ENCODE measurements at regions not wholly inside any gene's neighbourhood (a gene's known extent, or its start where the extent isn't known, plus 50 kb on each side); places are given as distances from the start of the nearest gene placed in this dataset.
"Not testable (repeated sequence)": the region's sequence is repeated elsewhere in the genome, so short reads cannot be mapped to it uniquely, and the experiment has no call there.

DNA sequence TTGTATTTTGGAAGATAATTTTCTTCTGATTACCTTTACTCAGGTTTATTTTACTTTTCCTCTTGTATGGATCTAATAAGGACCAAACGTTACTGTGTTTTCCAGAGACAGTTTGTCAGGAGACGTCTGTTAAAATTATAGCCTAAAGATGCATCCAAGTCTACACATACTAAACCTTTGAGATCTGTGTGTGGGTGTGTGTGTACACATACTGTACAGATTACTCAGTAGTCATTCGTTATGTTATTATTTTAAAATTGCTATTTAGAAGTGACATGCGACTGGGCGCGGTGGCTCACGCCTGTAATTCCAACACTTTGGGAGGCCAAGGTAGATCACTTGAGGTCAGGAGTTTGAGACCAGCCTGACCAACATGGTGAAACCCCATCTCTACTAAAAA, 51.6 kb upstream of the CNTLN start:
- DNase-seq (ENCODE audit: low spot score) = no peak

DNA sequence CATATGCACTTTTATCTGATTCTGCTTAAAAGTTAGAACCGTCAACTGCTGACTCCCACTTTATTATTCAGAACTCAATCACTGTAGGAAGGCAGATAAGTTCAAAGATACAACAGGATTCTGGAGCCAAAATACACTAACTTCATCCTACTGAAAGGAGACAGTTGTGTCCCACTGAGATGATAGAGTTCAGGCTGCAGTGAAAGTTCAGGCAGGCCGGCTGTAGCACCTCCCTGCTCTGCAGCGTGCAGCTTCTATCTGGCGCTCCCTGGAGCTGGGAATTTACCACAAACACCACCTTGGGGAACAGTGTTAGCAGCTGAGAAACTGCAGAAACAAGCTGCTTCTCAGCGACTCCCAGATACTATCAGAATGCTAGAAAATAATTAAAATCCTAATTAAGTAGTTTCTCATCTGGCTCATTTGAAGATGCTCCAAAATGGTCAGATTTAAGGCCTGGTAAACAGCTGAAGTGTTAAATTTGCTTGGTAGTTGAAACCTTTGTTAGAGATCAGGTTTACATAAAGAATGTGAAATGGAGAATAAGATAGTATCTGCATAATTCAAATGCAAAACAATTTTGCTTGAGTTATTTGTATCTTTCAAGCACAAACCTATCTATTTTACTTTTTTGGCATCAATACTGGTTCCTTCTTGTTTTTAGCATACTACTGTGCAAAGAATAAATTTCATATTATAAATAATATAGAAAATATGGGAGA, 52.3 kb upstream of the CNTLN start:
- peak; percentile 83 for DNase-seq (ENCODE audit: low spot score)

DNA sequence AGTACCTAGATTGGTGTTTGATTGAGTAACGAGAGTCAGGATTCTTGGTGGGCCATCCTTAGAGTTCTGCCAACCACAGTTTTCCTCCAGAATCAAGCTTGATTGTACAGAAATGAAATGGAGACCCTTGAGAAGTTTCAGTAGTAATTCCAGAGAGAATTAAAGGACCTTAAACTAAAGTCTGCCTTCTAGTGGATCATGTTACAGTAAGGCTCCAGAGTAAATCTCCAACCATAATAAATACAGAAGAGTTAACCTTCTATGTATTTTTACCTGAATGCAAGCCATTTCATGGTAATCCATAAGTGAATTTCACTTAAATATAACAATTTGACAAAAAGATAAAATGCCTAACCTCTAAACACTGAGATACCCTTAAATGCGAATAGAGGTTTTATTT, 53.0 kb upstream of the CNTLN start:
- DNase-seq (ENCODE audit: low spot score) = peak; percentile 5

DNA sequence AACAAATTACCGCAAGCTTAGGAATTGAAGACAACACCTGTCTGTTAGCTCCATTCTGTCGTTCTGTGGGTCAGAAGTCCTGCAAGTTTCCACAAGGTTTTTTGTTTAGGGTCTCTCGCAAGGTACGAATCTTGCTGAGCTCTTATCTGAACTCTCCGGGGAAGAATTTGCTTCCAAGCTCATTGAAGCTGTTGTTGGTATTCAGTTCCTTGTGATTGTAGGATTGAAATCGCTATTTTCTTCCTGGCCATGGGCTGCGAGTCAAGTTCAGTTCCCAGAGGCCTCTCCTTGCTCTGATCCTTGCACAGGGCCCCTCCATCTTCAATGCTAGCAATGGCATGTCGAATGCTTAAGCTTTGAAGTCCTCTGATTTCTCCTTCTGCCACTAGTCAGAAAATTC, 53.5 kb upstream of the CNTLN start:
- no peak for DNase-seq (ENCODE audit: low spot score)

DNA sequence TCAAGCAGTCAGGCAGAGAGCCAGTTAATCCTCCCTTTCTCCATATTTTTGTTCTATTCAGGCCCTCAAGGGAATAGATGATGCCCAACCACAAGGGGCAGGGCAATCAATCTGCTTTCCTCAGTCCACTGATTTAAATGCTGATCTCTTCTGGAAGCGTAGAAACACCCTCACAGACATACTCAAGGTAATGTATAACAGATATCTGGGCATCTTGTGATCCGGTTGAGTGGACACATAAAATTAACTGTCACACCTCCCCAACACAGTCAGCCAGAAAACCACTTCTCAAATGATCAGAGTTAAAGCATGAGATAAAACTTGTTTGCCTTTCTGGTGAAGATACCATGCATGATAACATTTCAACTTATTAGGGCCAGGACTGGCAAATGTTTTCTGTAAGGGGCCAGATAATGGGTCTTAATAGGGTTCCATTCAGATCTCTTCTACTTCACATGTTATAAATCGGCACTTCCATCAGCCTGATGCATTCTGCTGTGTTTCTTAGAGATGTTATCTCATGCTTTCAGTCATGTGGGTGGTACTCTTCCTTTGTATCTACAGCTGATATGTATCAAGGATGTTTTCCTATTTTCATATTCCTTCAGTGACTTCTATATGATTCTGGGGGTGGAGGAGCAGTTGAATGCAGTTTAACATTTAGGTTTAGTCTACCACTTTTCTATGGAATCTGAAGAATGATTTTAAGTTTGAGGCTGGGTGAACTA, 58.9 kb upstream of the CNTLN start:
- no peak for DNase-seq (ENCODE audit: low spot score)

GRCh38 chr9:17075146-17075757, 59.6 kb upstream of the CNTLN start:
- DNase-seq (ENCODE audit: low spot score) = no peak

DNA sequence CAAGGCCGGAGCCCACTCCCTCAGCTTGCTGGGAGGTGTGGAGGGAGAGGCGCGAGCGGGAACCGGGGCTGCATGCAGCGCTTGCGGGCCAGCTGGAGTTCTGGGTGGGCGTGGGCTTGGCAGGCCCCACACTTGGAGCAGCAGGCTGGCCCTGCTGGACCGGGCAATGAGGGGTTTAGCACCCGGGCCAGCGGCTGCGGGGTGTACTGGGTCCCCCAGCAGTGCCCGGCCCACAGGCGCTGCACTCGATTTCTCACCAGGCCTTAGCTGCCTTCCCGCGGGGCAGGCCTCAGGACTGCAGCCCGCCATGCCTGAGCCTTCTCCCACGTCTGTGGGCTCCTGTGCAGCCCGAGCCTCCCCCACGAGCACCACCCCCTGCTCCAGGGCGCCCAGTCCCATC, 62.3 kb upstream of the CNTLN start:
- not testable (repeated sequence) for DNase-seq (ENCODE audit: low spot score)

DNA sequence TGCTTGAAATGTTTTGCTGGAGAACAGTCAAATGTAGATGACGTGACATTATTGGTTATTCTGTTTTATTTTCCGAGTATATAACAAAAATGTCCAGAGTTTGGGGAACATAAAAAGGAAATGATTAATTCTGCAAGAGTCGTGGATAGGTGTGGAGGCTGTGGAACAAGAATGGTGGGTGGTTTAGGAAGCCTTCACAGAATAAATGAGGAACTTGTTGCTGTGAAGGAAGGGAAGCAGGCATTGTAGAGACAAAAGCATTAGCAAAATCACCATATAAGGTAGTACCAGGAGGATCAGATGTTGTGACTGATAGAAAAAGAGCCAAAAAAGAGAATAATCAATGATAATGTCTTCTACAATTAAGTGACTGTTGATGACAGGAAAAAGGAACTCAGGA, 66.2 kb upstream of the CNTLN start:
- DNase-seq (ENCODE audit: low spot score) = no peak

DNA sequence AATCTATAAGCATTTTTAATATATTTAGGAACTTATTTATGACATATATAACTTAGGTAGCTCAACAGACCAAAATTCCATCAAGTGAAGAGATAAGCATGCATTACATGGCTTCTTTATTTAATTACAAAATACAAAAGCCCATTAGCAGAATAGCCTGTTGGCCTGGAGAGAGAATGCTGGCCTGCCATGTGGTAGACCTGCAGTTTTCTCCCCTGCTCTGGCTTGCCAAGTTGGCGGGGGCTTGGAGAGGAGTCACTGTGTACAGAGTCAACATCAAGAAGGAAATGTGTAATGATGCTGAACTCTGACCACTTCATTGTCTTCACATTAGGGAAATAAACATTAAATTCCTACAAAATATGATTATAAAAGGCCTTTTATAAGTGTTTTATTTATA, 69.8 kb upstream of the CNTLN start:
- DNase-seq (ENCODE audit: low spot score) = no peak

- DNase-seq (ENCODE audit: low spot score) = no peak
Observed at GRCh38 chr9:17064558-17064957, 70.3 kb upstream of the CNTLN start.

GRCh38 chr9:17063535-17064135, 71.2 kb upstream of the CNTLN start:
- DNase-seq (ENCODE audit: low spot score) = peak; percentile 31

DNA sequence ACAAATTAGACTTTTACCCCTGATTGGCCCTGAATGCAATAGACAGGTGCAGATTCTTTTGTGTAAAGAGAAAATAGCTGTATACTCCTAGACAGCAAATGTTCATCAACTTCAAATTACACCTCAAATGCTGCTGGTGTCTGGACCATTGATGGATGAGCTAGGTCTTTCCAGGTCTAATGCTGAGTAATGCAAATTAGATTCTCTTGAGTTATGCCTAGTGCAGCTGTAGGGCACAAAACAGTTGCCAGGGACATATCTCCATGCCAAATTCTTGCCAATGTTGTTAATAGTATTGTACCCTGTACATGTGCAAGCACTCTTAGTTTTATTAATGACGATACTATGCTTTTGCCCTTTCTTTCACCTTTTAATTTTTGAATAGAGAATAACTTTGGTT, 72.3 kb upstream of the CNTLN start:
- no peak for DNase-seq (ENCODE audit: low spot score)

DNA sequence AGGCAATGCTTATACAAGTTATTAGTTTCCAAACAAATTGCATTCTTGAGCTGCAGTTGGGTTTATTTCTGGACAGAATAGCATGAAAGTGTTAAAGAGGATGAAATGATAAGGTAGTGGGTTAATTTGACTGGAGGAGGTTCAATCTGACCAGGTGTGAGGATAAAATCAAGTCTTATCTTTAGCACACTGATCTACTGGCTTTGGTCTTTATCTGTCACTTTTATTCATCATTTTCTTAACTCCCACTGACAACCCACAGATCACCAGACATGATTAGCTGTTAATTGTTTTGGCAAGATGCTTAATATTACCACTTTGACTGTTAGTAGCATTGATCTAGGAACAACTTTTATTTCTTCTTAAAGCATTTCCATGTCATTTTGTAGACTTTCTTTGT, 74.4 kb upstream of the CNTLN start:
- DNase-seq (ENCODE audit: low spot score) = no peak

- DNase-seq (ENCODE audit: low spot score) = no peak
Observed at GRCh38 chr9:17059465-17059864, 75.4 kb upstream of the CNTLN start.

DNA sequence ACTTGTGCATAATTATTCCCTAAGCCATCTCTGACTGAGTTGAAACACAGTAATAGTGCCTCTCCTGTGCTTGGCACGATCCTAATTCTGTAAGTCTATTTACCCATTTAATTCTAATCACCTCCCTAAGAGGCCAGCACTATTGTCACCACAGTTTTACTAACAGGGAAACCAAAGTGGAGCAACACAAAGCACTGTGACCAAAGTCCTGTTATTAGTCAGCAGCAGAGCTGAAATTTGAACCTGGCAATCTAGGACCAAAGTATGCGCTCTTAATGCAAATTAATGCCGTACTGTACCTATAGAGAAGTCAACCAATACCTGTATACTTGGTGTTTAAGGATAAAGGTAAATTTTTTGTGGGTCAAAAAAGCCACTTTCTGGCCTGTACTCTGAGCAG, 77.1 kb upstream of the CNTLN start:
- no peak for DNase-seq (ENCODE audit: low spot score)

- DNase-seq (ENCODE audit: low spot score) = no peak
Observed at GRCh38 chr9:17052626-17053025, 82.2 kb upstream of the CNTLN start.

GRCh38 chr9:17045381-17045940, 89.4 kb upstream of the CNTLN start:
- DNase-seq (ENCODE audit: low spot score) = no peak

- DNase-seq (ENCODE audit: low spot score) = no peak
Observed at GRCh38 chr9:17031546-17031945, 103.3 kb upstream of the CNTLN start.

GRCh38 chr9:17025281-17025680, 109.6 kb upstream of the CNTLN start:
- no peak for DNase-seq (ENCODE audit: low spot score)

GRCh38 chr9:17024129-17024528, 110.7 kb upstream of the CNTLN start:
- DNase-seq (ENCODE audit: low spot score) = no peak

DNA sequence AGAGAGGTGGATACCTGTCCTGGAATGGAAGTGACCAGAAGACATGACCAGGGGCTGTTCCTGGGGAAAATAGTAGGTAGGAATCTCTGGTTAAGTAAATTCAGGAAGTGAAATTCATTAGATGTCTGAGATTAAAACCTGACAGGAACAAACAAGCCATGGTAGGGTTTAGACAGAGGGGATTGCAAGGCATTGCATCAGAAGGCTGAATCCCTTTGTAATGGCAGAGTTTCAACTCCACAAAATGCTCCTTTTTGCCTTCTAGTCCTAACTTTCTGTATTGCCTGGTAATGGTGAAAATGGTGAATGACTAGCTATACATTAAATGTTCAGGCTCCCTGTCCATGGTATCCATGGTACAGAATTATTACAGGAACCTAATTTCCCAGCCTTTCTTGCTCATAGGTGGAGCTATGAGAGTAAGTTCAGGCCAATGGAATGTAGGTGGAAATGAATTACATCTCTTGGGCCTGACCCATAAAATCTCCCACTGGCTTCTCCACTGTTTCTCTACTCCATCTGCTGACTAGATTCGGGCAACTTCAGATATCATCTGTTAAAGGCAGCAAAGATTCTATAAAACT, 113.4 kb upstream of the CNTLN start:
- no peak for DNase-seq (ENCODE audit: low spot score)

GRCh38 chr9:17019398-17019797, 115.4 kb upstream of the CNTLN start:
- no peak for DNase-seq (ENCODE audit: low spot score)
